LHCN-M2 (cell line): ENCODE measurements at regions not wholly inside any gene's neighbourhood (a gene's known extent, or its start where the extent isn't known, plus 50 kb on each side); places are given as distances from the start of the nearest gene placed in this dataset.

Experiments used
- DNase-seq: peaks from one replicate; pipeline ENCODE4 v3.0.0-alpha.2; 2012; ENCODE audit warnings: low read depth

DNA sequence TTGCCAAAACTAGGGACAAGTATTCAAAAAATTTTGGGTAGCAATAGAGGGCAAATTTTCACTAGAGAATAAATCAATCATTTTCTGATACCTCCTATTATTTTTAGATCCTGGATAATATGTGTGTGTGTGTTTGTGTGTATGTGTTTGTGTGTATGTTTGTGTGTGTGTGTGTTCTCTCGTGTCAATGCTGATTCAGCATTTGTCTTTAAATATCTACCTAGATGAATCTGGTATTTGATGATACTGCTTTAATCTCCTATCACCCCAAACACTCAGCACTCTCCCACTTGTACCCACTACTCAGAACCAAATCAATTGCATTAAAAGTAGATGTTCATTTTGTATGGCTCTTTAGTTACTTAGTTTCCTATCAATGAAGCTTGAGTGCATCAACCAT lies 101.3 kb upstream of the NPFFR2 start:
- DNase-seq: no peak

DNA sequence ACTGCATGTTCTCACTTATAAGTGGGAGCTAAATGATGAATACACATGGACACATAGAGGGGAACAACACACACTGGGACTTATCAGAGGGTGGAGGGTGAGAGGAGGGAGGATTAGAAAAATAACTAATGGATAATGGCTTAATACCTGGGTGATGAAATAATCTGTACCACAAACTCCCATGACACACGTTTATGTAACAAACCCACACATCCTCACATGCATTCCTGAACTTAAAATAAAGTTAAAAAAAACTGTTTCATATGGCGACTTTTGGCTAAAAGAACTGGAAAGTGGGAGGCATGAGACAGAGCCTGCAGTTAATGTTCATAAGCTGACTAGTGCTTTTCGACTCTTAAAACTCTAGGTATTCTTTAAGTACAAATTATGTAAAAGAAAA lies 98.9 kb upstream of the NPFFR2 start:
- no peak for DNase-seq

DNA sequence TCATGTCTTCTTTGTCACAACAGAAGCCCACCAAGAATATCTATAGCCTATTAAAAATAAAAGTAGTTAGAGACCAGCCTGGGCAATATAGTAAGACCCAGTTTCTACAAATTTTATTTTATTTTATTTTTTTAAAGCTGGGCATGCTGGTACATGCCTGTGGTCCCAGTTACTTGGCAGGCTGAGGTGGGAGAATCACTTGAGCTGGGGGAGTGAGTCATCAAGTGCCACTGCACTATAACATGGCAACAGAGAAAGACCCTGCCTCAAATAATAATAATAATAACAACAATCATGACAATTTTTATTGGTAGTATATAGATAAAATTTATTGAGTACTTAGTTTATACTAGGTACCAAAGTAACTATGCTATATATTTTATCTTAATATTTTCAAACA lies 93.0 kb upstream of the NPFFR2 start:
- peak; percentile 2 for DNase-seq

DNA sequence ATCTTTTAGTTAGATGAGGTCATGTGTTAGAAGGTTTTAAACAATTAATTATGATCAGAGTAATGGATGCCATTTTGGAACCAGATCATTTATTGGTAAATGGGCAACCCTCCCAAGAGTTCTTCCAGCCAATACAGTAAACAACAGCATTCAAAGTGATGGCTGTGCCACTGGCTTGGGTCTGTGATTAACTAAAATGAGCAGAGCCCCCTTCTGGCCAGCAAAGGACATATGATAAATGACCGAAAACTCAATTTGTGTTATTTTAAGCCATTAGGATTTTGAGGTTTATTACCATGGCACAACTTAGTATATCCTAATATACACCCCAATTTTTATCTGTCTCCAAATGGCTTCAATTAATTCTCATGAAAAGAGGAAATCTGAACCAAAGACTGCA lies 90.8 kb upstream of the NPFFR2 start:
- peak; percentile 1 for DNase-seq

DNA sequence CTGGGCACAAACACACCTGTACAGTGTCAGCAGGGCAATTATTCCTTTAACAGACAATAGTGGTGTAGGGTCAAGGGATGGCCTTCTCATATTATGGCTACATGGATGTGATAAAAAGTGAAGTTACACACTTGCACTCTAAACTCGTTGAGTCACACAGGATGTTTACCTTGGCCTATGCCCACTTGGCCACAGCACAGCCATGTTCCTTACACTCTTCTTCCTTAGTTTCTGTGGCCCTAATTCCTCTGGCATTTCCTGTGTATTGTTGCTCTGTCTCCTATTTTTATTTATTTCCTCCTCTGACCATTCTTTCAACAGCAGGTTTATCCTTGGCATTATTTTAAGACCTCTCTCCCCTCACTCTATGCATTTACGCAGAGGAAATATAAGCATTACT lies 86.8 kb upstream of the NPFFR2 start:
- DNase-seq: peak; percentile 8

DNA sequence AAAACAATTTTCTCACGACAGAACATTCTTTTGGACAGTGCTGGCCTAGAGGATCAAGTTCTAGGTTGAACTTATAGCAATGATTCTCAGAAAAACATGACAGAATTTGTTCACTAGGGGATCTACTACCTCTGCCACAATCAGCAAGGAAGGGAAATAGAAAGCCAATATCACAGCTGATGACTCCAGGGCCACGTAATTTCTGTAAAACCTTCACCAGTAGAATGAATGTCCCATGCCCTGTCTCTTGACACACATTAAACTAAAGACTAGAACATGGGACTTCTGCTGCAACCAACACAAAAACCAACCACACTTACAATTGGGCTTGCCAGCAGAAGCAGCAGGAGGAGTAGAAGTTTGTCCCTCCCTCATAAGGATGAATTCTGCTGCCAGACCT lies 86.0 kb upstream of the NPFFR2 start:
- no peak for DNase-seq

DNA sequence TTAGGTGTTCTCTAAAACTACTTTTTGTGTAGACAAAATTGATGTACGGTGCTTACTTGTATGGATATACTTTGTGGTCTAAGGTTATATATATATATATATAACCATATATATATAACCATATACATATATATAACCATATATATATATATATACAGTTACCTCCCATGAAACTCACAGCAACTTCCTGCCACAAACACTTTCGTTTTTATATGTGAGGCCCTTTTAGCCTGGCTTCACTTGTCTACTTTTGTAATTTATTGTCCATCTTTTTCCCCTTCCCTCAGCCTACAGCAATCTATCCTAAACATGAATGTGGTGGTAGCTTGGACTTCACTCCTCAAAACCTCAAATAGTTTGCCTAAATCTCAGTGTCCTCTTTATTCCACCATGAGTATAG lies 72.8 kb upstream of the NPFFR2 start:
- no peak for DNase-seq

DNA sequence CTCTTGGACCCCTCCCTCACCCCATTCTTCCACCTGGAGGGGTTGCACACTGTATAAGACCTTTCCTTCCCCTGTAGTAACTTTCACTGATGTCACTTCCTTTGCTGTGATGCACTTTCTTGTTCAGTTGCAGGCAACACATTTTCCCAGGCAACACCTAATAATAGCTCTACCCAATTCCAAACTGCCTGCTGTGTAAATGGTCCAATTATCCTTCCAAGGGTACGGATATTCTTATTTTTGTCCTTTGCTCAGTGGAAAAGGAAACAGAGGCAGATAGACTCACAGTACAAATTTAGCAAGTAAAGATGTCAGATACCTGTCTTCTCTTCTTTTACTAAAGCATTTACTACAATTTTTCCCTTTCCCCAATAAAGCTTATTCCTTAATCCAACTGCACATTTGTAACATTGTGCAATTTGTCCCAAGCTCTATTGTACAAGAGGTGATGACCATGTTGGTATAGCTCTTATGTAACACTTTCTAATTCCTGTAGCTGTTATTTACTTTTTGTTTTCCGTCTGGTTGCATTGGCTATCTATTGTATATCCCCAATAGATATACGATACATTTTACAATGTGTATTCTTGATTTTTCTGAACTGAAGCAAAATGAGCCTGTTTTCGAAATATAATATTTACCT lies 69.1 kb upstream of the NPFFR2 start:
- DNase-seq: no peak

DNA sequence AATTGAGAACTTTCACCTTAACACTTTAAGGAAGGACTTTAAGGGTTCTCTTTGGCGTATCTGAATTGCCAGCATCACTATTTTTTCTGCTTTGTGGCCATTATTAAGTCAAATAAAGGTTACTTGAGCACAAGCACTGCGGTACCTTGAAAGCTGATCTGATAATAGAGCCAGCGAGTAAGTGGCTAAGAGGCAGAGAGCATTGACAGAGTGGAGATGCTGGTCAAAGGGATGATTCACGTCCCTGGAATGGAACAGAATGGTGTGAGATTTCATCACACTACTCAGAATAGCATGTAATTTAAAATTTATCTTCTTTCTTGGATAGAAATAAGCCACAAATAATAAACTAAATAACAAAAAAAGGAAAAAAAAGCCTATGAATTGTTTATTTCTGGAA lies 57.1 kb upstream of the NPFFR2 start:
- DNase-seq: peak; percentile 54

DNA sequence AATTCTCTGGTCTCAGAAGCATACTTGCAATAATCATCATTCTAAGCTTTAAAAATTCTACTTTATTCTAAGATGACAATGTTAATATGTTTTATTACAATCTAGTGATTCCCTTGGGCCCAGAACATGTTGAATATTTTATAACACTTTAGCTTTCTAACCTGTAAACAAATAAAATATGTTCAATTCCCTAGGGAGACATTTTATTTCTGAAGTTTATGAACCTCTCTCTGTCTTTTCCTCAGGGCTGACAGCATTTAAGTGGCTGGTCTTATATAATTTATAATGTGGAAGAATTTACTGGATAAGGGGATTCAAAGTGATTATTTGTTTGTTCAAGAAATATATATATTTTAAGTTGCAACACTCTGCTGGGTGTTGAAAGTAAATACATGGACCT lies 55.3 kb upstream of the NPFFR2 start:
- no peak for DNase-seq

DNA sequence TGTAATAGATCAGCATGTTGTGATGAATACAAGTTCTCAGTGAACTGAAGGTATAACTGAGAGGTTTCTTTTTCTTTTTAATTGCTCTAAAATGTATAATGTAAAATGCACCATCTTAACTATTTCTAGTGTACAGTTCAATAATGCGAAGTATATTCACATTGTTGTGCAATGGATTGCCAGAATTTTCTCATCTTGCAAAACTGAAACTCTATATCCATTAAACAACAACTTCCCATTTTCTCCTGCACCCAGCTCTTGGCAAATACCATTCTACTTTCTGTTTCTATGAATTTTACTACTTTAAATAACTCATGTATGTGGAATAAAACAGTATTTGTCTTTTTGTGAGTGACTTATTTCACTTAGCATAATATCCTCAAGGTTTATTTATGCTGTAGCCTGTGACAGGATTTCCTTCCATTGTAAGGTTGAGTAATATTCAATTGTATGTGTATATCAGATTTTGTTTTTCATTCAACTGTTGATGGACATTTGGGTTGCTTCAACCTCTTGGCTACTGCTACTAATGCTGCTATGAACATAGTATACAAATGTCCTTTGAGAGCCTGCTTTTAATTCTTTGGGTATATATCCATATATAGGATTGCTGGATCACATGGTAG lies 53.5 kb upstream of the NPFFR2 start:
- DNase-seq: no peak

DNA sequence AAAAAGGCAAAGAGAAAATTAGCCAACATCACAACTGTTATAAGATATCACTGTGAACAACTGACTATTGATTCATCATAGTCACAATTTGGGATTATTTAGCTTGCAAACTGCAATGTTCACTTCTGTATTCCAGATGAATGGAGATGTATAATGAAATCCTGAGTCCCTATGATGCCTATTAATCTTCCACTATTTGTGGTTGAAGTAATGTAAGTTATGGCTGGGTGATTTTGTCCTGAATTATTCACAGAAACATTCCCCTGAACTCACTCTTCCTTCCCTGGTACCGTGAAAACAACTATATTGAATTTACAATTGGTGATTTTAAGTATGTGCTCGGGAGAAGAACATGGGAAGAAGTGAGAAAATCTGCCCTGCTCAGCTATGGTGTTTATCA lies 50.8 kb upstream of the NPFFR2 start:
- no peak for DNase-seq
